NT2/D1 (cell line): ENCODE measurements at regions not wholly inside any gene's neighbourhood (a gene's known extent, or its start where the extent isn't known, plus 50 kb on each side); places are given as distances from the start of the nearest gene placed in this dataset.

Experiments
- SUZ12 ChIP-seq: IDR thresholded peaks from 2 replicates; pipeline ENCODE4 v1.6.1; 2011; ENCODE audit not compliant: insufficient read length, insufficient read depth; ENCODE audit errors: extremely low read depth
- ZNF274 ChIP-seq: IDR thresholded peaks from 2 replicates; pipeline ENCODE4 v1.6.1; 2011; ENCODE audit warnings: mild to moderate bottlenecking, low read depth, low read length

DNA sequence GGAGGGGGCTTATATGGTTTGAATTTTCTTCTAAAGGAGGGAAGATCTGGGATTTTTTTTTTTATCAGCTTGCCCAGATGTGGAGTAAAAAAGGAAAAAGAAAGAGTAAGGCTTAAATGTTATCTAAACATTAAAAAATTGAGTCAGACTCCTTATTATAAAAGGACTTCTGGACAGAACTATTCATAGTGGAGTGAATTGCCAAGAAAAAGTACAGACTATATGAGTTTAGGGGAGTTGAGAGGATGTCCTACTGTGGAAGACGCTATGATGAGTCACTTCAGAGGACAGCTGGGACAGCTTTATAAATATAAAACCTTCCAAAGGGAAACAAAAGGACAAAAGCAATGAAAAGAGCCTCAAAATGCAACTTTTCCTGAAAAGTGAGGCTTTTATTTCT lies 73.0 kb downstream of the TFPI2 start:
- TF ChIP-seq ZNF274 (no peak), SUZ12 (no peak)
